Spleen (tissue), 11 donors: ENCODE measurements at regions not wholly inside any gene's neighbourhood (a gene's known extent, or its start where the extent isn't known, plus 50 kb on each side); places are given as distances from the start of the nearest gene placed in this dataset.
A peak's percentile ranks its signal among the peaks of the same experiment; 100 is the strongest.

Experiments
- DNase-seq: peaks from one replicate; pipeline ENCODE4 v3.0.0-alpha.2; 2020
- H3K27ac ChIP-seq, 8 donors: fragments of 200-600 bp; sonication (generic) in 7 of 8; 1 replicate in 4 of 8; 2 replicates in 4 of 8; pipeline versions ENCODE4 v1.5.0 to v1.8.0; 2016 to 2021; ENCODE audit warnings: inconsistent platforms in 4 of 8, mild to moderate bottlenecking in 4 of 8, moderate library complexity in 1 of 8
- H3K27me3 ChIP-seq, 7 donors: fragments of 200-600 bp; sonication (generic) in 6 of 7; replicated peaks in 1 of 7; 1 replicate in 4 of 7; 2 replicates in 3 of 7; pipeline versions ENCODE4 v1.5.0 to v1.8.0; 2016 to 2021; ENCODE audit warnings: inconsistent platforms in 3 of 7, mild to moderate bottlenecking in 1 of 7
- H3K36me3 ChIP-seq, 6 donors: fragments of 200-600 bp; sonication (generic) in 5 of 6; 1 replicate in 4 of 6; 2 replicates in 2 of 6; pipeline versions ENCODE4 v1.5.0 to v1.8.0; 2016 to 2021; ENCODE audit warnings: inconsistent platforms in 2 of 6
- H3K4me1 ChIP-seq, 6 donors: fragments of 200-600 bp; sonication (generic) in 5 of 6; 1 replicate in 3 of 6; 2 replicates in 3 of 6; pipeline versions ENCODE4 v1.5.0 to v1.8.0; 2016 to 2021; ENCODE audit warnings: inconsistent platforms in 3 of 6
- H3K4me3 ChIP-seq, 8 donors: fragments of 200-600 bp; sonication (generic) in 7 of 8; 1 replicate in 4 of 8; 2 replicates in 4 of 8; pipeline versions ENCODE4 v1.5.0 to v1.8.0; 2016 to 2021; ENCODE audit warnings: inconsistent platforms in 4 of 8, mild to moderate bottlenecking in 4 of 8, moderate library complexity in 2 of 8
- H3K9me3 ChIP-seq, 8 donors: fragments of 200-600 bp; sonication (generic) in 7 of 8; 1 replicate in 4 of 8; 2 replicates in 4 of 8; pipeline versions ENCODE4 v1.5.0 to v1.8.0; 2016 to 2021; ENCODE audit warnings: inconsistent platforms in 4 of 8
- POLR2A ChIP-seq, 3 donors: fragments of 450-650 bp; IDR thresholded peaks; one replicate each; pipeline ENCODE4 v1.5.1; 2017; ENCODE audit warnings: antibody characterized with exemption in 3 of 3, mild to moderate bottlenecking in 1 of 3
- POLR2AphosphoS5 ChIP-seq, 3 donors: sonication (generic); formaldehyde crosslinking; IDR thresholded peaks; one replicate each; pipeline ENCODE4 v1.5.1; 2017; ENCODE audit warnings: antibody characterized with exemption in 3 of 3
- WGBS, 5 donors: extraction: QIAGEN DNeasy Blood & Tissue Kit in 3 of 5; methylation state at CpG; one replicate each; pipeline versions ENCODE4 v1.1.5 to v1.1.7; 2013 to 2018; 5-methylcytosine and 5-hydroxymethylcytosine counted together
- intact Hi-C: fragments of 100-400 bp; cut with DNase I; formaldehyde crosslinking; loops from one replicate; pipeline ENCODE4 v1.15.0; 2023; ENCODE audit warnings: low total_unique reads
- TF ChIP-seq, protein P1 (sequence below), 11 experiments: fragments of 200-600 bp in 7 of 11; fragments of 450-650 bp in 4 of 11; sonication (generic) in 4 of 11; IDR thresholded peaks in 8 of 11; conservative IDR thresholded peaks in 3 of 11; 1 replicate in 7 of 11; 2 replicates in 4 of 11; pipeline versions ENCODE4 v1.4.0 to v1.8.0; 2016 to 2021; ENCODE audit warnings: antibody characterized with exemption in 11 of 11, inconsistent platforms in 4 of 11, mild to moderate bottlenecking in 1 of 11
- donor health status: healthy with polysubstance abuse.
- donor health status: DM: no; HTN: no; CAD: no; lungs with moderate emphysema.
- donor health status: DM: no; HTN: no; CAD: no.
- donor health status: Bipolar disorder and iron deficiency.
- donor health status: healthy.
- donor health status: DM: no; HTN: no; CAD: no.
- donor health status: DM: yes; HTN: yes; CAD: no.

DNA sequence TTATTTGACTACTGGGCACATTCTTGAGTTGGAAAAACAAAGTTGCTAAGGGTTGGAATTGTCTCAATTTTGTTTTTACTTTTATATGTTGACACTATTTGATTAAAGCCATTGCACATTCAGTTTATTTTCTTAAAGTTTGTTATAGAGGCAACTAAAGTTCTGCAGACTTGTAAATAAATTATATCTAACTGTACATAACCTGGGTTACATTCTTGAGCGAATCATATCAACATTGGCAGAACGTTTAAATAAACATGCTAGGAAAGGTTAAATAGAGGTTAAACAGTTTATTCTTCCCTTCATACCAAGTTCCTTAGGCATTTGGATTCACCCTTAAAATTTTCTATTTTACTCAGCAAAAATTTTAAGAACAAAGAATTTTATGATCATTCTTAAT, 74.5 kb downstream of the UCHL1 start:
- DNase-seq, result no peak
- H3K4me1 ChIP-seq, result no peaks in the 10 kb centered on the region
- WGBS, 5 donors, result 27 to 73% (median 36%) methylated on average over 2 of the region's 2 CpGs
- no peaks in the 10 kb centered on the region for H3K9me3 ChIP-seq
- TF ChIP-seq POLR2A (IDR thresholded peaks at IDR 0.05) (no peak), POLR2AphosphoS5 (IDR thresholded peaks at IDR 0.05) (no peak)
- TF ChIP-seq, protein P1, sequence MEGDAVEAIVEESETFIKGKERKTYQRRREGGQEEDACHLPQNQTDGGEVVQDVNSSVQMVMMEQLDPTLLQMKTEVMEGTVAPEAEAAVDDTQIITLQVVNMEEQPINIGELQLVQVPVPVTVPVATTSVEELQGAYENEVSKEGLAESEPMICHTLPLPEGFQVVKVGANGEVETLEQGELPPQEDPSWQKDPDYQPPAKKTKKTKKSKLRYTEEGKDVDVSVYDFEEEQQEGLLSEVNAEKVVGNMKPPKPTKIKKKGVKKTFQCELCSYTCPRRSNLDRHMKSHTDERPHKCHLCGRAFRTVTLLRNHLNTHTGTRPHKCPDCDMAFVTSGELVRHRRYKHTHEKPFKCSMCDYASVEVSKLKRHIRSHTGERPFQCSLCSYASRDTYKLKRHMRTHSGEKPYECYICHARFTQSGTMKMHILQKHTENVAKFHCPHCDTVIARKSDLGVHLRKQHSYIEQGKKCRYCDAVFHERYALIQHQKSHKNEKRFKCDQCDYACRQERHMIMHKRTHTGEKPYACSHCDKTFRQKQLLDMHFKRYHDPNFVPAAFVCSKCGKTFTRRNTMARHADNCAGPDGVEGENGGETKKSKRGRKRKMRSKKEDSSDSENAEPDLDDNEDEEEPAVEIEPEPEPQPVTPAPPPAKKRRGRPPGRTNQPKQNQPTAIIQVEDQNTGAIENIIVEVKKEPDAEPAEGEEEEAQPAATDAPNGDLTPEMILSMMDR (IDR thresholded peaks at IDR 0.05 in 8 of 11, conservative IDR thresholded peaks at IDR 0.05 in 3 of 11), result no peak
- H3K36me3 ChIP-seq, result no peaks in the 10 kb centered on the region
- peaks cover 0 to 4% (median 0%) of the 10 kb centered on the region in 7 donors for H3K27me3 ChIP-seq
- intact Hi-C loops, result no loop called here
- H3K27ac ChIP-seq, result no peak overlapping the region
- no peak overlapping the region for H3K4me3 ChIP-seq

DNA sequence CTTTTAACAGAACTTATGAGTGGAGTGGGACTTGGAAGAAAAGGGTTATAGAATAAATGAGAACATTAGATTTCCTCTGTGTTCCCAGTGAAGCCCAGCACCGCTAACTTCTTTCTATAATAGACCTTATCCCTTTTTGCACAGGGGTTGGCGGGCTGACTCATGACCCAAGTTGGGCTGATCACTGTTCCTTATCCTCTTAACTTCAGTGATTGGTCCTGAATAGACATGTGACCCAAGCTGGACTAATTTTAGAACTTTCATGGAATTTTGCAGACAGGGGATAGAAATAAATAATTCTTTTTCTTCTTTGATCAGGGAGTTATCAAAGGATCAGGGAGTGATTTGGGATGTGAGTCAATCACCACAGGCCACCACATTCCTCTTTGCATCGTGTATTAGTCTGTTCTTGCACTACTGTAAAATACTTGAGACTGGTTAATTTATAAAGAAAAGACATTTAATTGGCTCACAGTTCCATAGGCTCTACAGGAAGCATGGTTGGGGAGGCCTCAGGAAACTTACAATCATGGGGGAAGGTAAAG, 75.9 kb downstream of the UCHL1 start:
- H3K9me3 ChIP-seq, result no peaks in the 10 kb centered on the region
- DNase-seq, result no peak
- no peaks in the 10 kb centered on the region for H3K36me3 ChIP-seq
- intact Hi-C loops, result no loop called here
- TF ChIP-seq POLR2A (IDR thresholded peaks at IDR 0.05), result no peak
- TF ChIP-seq, protein P1 (IDR thresholded peaks at IDR 0.05 in 8 of 11, conservative IDR thresholded peaks at IDR 0.05 in 3 of 11), result no peak
- TF ChIP-seq POLR2AphosphoS5 (IDR thresholded peaks at IDR 0.05), result no peak
- H3K4me3 ChIP-seq, result no peak overlapping the region
- WGBS, 5 donors, result 60 to 90% (median 61%) methylated on average over 3 of the region's 3 CpGs
- H3K27me3 ChIP-seq, result peaks cover 0 to 4% (median 0%) of the 10 kb centered on the region in 7 donors
- H3K27ac ChIP-seq, result no peak overlapping the region
- H3K4me1 ChIP-seq, result no peaks in the 10 kb centered on the region

DNA sequence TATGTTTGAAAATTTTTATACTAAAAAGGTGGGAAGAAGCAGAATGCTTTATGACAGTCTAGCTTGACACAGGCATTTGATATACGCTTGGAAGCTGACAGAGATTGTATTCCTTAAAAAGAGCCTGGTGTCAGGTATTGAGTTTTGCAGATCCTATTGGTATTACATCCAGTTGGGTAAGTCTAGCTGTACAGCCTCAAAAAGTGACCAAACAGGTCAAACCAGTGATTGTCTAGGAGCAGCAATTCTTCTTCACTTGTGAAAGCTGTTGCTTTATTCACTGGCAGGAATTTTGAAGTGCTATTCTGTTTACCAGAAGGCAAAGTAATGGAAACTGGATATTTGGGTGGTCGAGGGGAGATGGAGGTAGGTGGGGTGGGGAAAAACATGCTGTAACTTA, 77.5 kb downstream of the UCHL1 start:
- Histone ChIP-seq H3K9me3 (peaks cover 0 to 6% (median 0%) of the 10 kb centered on the region in 8 donors), H3K27ac (no peak overlapping the region), H3K4me3 (no peak overlapping the region), H3K27me3 (peaks cover 0 to 4% (median 0%) of the 10 kb centered on the region in 7 donors), H3K4me1 (no peaks in the 10 kb centered on the region), H3K36me3 (no peaks in the 10 kb centered on the region)
- no peak for TF ChIP-seq POLR2A (IDR thresholded peaks at IDR 0.05)
- TF ChIP-seq, protein P1 (IDR thresholded peaks at IDR 0.05 in 8 of 11, conservative IDR thresholded peaks at IDR 0.05 in 3 of 11), result no peak
- no peak for TF ChIP-seq POLR2AphosphoS5 (IDR thresholded peaks at IDR 0.05)
- intact Hi-C loops, result no loop called here
- DNase-seq, result no peak
- WGBS, 5 donors, result 76 to 87% (median 84%) methylated on average over 2 of the region's 2 CpGs

DNA sequence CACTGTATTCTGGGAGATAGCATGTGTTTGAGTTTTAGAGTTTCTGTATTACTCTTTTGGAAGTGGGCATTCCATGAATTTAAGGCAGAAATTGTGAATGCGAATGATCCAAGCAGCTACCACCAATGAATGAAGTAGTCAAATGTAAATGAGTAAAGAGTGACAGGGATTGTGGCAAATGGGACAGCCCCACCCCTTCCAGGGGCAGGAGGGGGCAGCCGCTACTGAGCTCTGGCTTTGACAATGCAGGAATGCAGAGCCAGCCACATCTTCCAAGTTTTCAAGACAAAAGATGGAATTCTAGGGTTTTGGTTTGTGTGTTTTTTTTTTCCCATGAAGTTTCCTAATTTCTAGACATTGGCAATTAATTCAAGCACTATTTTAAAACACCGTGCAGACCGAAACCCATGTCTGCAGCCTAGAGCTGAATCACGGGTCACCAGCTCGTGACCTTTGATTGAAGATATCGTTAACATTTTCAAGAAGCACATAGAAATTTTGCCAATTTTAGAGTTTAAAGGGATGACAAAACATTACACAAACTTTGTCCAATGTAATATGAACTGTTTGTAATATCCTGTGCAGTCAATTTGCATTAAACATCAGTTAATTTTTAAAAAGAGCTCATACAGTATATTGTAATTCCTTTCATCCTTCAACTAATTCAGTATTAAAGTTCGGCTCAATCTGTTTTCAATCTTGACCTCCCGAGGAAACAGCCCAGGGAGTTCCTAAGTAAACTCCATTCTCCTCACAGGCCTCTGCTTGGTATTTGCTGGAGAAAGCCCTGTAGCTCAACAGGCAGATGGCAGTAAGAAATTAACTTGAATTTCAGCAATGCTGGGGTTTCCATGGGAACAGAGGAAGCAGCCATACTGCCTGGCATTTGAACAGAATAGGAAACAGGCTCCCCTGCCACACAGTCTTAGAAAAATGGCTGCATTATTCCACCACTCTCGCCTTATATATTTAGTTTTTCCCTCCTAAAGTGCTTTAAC, 83.4 kb downstream of the UCHL1 start:
- H3K9me3 ChIP-seq, result peaks cover 0 to 11% (median 5%) of the 10 kb centered on the region in 8 donors
- H3K4me1 ChIP-seq, result no peaks in the 10 kb centered on the region
- TF ChIP-seq, protein P1 (IDR thresholded peaks at IDR 0.05 in 8 of 11, conservative IDR thresholded peaks at IDR 0.05 in 3 of 11), result peak in 1 of 11 experiments; percentile 18
- TF ChIP-seq POLR2AphosphoS5 (IDR thresholded peaks at IDR 0.05) (no peak), POLR2A (IDR thresholded peaks at IDR 0.05) (no peak)
- no peaks in the 10 kb centered on the region for H3K27me3 ChIP-seq
- no peaks in the 10 kb centered on the region for H3K36me3 ChIP-seq
- 63 to 76% (median 70%) methylated on average over 10 of the region's 10 CpGs for WGBS, 5 donors
- DNase-seq, result no peak
- intact Hi-C loops, result no loop called here
- no peak overlapping the region for H3K27ac ChIP-seq
- H3K4me3 ChIP-seq, result no peak overlapping the region
